ENCODE measurements at regions not wholly inside any gene's neighbourhood (a gene's known extent, or its start where the extent isn't known, plus 50 kb on each side); places are given as distances from the start of the nearest gene placed in this dataset.

DNA sequence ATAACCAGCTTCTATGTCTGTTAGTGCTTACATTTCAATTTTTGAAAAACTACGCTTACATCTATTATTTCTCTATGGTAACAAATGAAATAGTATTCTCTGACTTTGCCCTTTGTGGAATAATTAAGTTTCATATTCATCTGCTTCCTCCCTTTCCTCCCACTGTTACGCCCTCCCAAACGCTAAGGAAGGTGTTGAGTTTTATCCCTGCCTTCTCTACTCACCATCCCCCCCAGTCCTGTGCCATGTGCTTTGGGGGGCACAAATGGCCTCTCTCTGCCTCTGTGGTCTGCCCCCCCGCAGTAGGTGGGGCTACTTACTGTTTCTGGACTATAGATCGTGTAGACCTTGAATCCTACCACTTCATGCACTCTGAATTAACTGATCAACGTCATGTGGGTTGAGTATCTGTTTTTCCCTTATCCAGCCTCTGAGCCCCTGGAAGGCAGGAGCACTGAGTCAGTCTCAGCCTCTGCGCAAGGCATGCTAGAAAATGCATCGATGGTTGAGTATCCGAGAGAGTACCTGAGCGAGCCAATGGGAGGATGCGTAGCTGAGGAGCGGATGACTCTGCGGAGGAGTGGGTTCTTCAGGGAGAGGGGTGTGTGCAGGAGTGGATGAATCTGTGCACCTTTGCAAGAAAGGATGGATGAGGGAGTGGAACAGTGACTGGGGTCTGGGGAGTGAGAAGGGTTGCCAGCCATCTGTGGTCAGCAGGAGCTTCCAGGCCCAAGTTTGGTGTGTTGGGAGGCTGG, 114.5 kb upstream of the RTL1 start:
- no peaks in the 10 kb centered on the region for H3K9me3 ChIP-seq
- H3K27ac ChIP-seq = no peak overlapping the region
- intact Hi-C loops (cut with DNase I) = no loop called here
- no peaks in the 10 kb centered on the region for H3K27me3 ChIP-seq
- no peaks in the 10 kb centered on the region for H3K4me1 ChIP-seq
- DNase-seq (no peak), ATAC-seq (no peak)
- H3K4me3 ChIP-seq = no peak overlapping the region
- no peaks in the 10 kb centered on the region for H3K36me3 ChIP-seq
- TF ChIP-seq, protein P1, sequence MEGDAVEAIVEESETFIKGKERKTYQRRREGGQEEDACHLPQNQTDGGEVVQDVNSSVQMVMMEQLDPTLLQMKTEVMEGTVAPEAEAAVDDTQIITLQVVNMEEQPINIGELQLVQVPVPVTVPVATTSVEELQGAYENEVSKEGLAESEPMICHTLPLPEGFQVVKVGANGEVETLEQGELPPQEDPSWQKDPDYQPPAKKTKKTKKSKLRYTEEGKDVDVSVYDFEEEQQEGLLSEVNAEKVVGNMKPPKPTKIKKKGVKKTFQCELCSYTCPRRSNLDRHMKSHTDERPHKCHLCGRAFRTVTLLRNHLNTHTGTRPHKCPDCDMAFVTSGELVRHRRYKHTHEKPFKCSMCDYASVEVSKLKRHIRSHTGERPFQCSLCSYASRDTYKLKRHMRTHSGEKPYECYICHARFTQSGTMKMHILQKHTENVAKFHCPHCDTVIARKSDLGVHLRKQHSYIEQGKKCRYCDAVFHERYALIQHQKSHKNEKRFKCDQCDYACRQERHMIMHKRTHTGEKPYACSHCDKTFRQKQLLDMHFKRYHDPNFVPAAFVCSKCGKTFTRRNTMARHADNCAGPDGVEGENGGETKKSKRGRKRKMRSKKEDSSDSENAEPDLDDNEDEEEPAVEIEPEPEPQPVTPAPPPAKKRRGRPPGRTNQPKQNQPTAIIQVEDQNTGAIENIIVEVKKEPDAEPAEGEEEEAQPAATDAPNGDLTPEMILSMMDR (IDR thresholded peaks at IDR 0.05) = no peak

DNA sequence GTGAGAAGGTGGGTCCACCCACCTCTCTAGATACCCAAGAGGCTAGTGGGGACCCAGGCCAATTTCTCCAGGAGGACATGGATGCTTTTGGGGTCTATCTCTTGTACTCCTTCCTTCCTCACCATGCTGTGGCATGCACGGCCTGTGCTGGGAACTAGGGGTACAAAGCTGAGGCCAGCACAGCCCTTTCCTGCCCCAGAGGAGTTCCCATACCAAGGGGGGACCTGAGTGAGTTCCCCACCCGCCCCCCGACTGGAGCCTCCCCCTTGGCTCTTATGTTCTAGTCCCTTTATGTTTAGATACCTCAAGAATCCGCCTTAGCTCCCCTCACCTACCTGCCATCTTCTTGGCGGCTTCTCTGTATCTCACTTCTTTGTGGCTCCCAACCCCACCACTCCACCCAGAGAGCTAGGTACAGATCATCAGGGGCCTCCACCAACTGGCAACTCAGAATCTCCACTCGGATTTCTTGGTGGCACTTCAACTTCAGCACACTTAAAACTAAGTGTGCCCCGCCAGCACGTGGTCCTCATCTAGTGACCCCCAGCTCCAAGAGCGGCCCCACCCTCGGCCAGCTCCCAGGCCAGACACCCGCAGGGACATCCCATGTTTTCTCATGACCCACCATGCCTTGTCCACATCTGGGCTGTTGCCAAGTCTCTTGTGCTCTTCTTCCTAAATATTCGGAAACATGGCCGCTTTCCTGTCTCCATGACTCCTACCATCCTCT, 115.2 kb upstream of the RTL1 start:
- H3K36me3 ChIP-seq = no peaks in the 10 kb centered on the region
- H3K27me3 ChIP-seq = no peaks in the 10 kb centered on the region
- no peak overlapping the region for H3K27ac ChIP-seq
- TF ChIP-seq, protein P1 (IDR thresholded peaks at IDR 0.05) = no peak
- H3K4me3 ChIP-seq = no peak overlapping the region
- DNase-seq (no peak), ATAC-seq (no peak)
- H3K4me1 ChIP-seq = no peaks in the 10 kb centered on the region
- intact Hi-C loops (cut with DNase I) = no loop called here
- no peaks in the 10 kb centered on the region for H3K9me3 ChIP-seq

DNA sequence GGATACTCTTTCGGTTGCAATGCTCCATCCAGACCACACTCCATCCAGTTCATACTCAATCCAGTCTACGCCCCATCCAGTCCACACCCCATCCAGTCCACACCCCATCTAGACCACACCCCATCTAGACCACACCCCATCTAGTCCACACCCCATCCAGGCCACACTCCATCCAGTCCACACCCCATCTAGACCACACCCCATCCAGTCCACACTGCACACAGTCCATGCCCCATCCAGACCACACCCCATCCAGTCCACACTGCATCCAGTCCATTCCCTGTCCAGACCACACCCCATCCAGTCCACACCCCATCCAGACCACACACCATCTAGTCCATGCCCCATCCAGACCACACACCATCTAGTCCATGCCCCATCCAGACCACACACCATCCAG, 116.0 kb upstream of the RTL1 start:
- Histone ChIP-seq H3K4me1 (no peaks in the 10 kb centered on the region), H3K4me3 (no peak overlapping the region), H3K36me3 (no peaks in the 10 kb centered on the region), H3K27ac (no peak overlapping the region), H3K27me3 (no peaks in the 10 kb centered on the region), H3K9me3 (no peaks in the 10 kb centered on the region)
- TF ChIP-seq, protein P1 (IDR thresholded peaks at IDR 0.05) = no peak
- DNase-seq (no peak), ATAC-seq (no peak)
- intact Hi-C loops (cut with DNase I) = no loop called here

DNA sequence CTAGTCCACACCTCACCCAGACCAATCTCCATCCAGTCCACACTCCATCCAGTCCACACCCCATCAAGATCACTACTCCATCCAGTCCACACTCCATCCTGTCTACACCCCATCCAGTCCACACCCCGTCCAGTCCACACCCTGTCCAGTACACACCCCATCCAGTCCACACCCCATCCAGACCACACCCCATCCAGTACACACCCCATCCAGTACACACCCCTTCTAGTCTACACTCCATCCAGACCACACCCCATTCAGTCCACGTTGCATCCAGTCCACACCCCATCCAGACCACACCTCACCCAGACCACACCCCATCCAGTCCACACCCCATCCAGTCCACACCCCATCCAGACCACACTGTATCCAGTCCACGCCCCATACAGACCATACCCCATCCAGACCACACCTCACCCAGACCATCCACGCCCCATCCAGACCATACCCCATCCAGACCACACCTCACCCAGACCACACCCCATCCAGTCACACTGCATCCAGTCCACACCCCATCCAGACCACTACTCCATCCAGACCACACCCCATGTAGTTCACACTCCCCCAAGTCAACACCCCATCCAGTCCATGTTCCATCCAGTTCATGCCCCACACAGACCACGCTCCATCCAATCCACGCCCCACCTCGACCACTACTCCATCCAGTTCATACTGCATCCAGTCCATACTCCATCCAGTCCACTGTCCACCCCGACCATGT, 116.6 kb upstream of the RTL1 start:
- Histone ChIP-seq H3K4me3 (no peak overlapping the region), H3K4me1 (no peaks in the 10 kb centered on the region), H3K9me3 (no peaks in the 10 kb centered on the region), H3K27me3 (peaks cover 0 to under 1% of the 10 kb centered on the region in 2 donors), H3K36me3 (no peaks in the 10 kb centered on the region), H3K27ac (no peak overlapping the region)
- ATAC-seq (no peak), DNase-seq (peak in 1 of 4 donors; percentile 14)
- TF ChIP-seq, protein P1 (IDR thresholded peaks at IDR 0.05) = no peak
- intact Hi-C loops (cut with DNase I) = no loop called here

DNA sequence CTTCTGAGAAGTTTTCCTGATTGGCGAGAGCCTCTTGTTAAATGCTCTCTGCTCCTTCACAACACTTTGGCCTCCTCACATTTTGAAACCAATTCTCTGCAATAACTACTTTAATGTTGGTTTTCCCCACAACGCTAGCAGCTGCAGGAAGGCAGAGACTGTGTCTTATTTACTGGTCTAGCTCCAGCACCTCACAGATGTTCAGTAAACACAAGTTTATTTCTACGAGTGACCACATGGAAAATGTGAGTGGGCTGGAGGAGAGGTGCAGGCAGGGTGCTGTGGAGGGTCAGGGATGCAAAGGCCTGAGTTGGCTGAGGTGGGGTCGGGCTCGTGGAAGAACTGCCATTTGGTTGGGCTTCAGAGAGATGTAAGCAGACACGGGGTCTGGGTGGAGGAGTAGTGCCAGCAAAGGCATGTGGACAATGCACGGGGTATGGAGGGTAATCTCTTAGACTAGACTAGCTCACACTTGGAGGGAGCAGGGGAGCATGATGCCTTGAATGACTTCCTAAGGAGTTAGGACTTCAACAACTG, 117.4 kb upstream of the RTL1 start:
- TF ChIP-seq, protein P1 (IDR thresholded peaks at IDR 0.05) = no peak
- H3K36me3 ChIP-seq = no peaks in the 10 kb centered on the region
- no peak overlapping the region for H3K27ac ChIP-seq
- DNase-seq (peak in 1 of 4 donors; percentile 17), ATAC-seq (no peak)
- H3K27me3 ChIP-seq = peaks cover 0 to 4% of the 10 kb centered on the region in 2 donors
- intact Hi-C loops (cut with DNase I) = no loop called here
- H3K4me1 ChIP-seq = no peaks in the 10 kb centered on the region
- no peak overlapping the region for H3K4me3 ChIP-seq
- H3K9me3 ChIP-seq = no peaks in the 10 kb centered on the region

Data from left lung (tissue), 4 donors.